ENCODE measurements at regions not wholly inside any gene's neighbourhood (a gene's known extent, or its start where the extent isn't known, plus 50 kb on each side); places are given as distances from the start of the nearest gene placed in this dataset.
A peak's percentile ranks its signal among the peaks of the same experiment; 100 is the strongest.

DNA sequence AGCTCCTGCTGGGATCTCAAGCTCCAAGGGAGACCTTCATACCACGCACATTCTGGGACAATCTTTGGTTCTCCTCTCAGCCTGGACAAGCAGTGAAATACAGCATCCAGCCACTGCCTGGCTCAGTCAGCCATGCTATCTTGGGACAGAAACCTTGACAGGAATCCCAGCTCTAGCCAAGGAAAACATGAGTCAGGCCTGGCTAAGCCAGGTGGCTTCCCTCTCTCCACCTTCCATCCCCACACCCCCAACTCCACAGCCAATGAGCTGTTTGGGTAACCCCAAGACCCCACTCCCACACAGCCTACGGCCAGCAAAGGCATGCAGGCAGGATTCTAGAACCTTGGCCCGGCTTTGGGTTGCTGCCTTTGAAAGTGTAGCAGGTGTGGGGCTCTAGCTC lies 64.9 kb downstream of the MCFD2 start:
- Mint-ChIP-seq H3K4me3 (ENCODE audit: unreplicated experiment) (no peak overlapping the region), H3K9me3 (ENCODE audit: unreplicated experiment) (peaks cover 7% of the 10 kb centered on the region), H3K36me3 (ENCODE audit: low read depth, unreplicated experiment) (peaks cover 2% of the 10 kb centered on the region), H3K27ac (ENCODE audit: unreplicated experiment) (peak overlapping the region; percentile 78), H3K27me3 (ENCODE audit: low read depth, unreplicated experiment) (no peaks in the 10 kb centered on the region), H3K4me1 (ENCODE audit: low read depth, unreplicated experiment) (peaks cover 62% of the 10 kb centered on the region)
- Histone ChIP-seq H3K36me3 (ENCODE audit: insufficient read depth, low read length) (no peaks in the 10 kb centered on the region), H3K4me3 (ENCODE audit: insufficient read depth, low read depth, low read length) (peak overlapping the region; percentile 31), H3K27me3 (ENCODE audit: insufficient read depth, low read length) (no peaks in the 10 kb centered on the region), H2AFZ (ENCODE audit: low read depth, low read length) (no peak overlapping the region), H3K9me3 (ENCODE audit: insufficient read depth, low read depth, low read length) (no peaks in the 10 kb centered on the region), H3K27ac (ENCODE audit: low read depth, low read length) (peak overlapping the region; percentile 94), H3K4me1 (ENCODE audit: insufficient read depth, low read length) (peaks cover 78% of the 10 kb centered on the region), H3K4me2 (ENCODE audit: low read length) (peak overlapping the region; percentile 76), H3K9ac (ENCODE audit: low read length) (peak overlapping the region; percentile 80), H4K20me1 (ENCODE audit: insufficient read depth, low read length) (no peaks in the 10 kb centered on the region), H3K79me2 (ENCODE audit: insufficient read depth, low read length) (no peaks in the 10 kb centered on the region)
- FAIRE-seq = peak; percentile 39
- TF ChIP-seq EZH2 (IDR thresholded peaks at IDR 0.05; ENCODE audit: insufficient read depth, low read length) (no peak), CTCF (IDR thresholded peaks at IDR 0.05; ENCODE audit: insufficient read depth, low read depth, low read length) (no peak)
- DNase-seq (ENCODE audit: low read depth) = peak; percentile 99

GRCh38 chr2:46849721-46850556 lies 65.7 kb downstream of the MCFD2 start:
- peak overlapping the region; percentile 76 for H3K4me2 ChIP-seq (ENCODE audit: low read length)
- H2AFZ ChIP-seq (ENCODE audit: low read depth, low read length) = no peak overlapping the region
- peak overlapping the region; percentile 94 for H3K27ac ChIP-seq (ENCODE audit: low read depth, low read length)
- peak overlapping the region; percentile 31 for H3K4me3 ChIP-seq (ENCODE audit: insufficient read depth, low read depth, low read length)
- peak overlapping the region; percentile 78 for H3K27ac Mint-ChIP-seq (ENCODE audit: unreplicated experiment)
- no peak overlapping the region for H3K4me3 Mint-ChIP-seq (ENCODE audit: unreplicated experiment)
- TF ChIP-seq CTCF (IDR thresholded peaks at IDR 0.05; ENCODE audit: insufficient read depth, low read depth, low read length) = no peak
- TF ChIP-seq EZH2 (IDR thresholded peaks at IDR 0.05; ENCODE audit: insufficient read depth, low read length) = no peak
- H3K27me3 ChIP-seq (ENCODE audit: insufficient read depth, low read length) = no peaks in the 10 kb centered on the region
- H3K9ac ChIP-seq (ENCODE audit: low read length) = peak overlapping the region; percentile 80
- peaks cover 2% of the 10 kb centered on the region for H3K36me3 Mint-ChIP-seq (ENCODE audit: low read depth, unreplicated experiment)
- H3K9me3 ChIP-seq (ENCODE audit: insufficient read depth, low read depth, low read length) = no peaks in the 10 kb centered on the region
- no peaks in the 10 kb centered on the region for H3K79me2 ChIP-seq (ENCODE audit: insufficient read depth, low read length)
- DNase-seq (ENCODE audit: low read depth) = peak; percentile 97
- H3K27me3 Mint-ChIP-seq (ENCODE audit: low read depth, unreplicated experiment) = peaks cover 3% of the 10 kb centered on the region
- no peaks in the 10 kb centered on the region for H3K36me3 ChIP-seq (ENCODE audit: insufficient read depth, low read length)
- peaks cover 71% of the 10 kb centered on the region for H3K4me1 ChIP-seq (ENCODE audit: insufficient read depth, low read length)
- H3K9me3 Mint-ChIP-seq (ENCODE audit: unreplicated experiment) = peaks cover 7% of the 10 kb centered on the region
- FAIRE-seq = no peak
- peaks cover 55% of the 10 kb centered on the region for H3K4me1 Mint-ChIP-seq (ENCODE audit: low read depth, unreplicated experiment)
- no peaks in the 10 kb centered on the region for H4K20me1 ChIP-seq (ENCODE audit: insufficient read depth, low read length)
